ENCODE measurements at regions not wholly inside any gene's neighbourhood (a gene's known extent, or its start where the extent isn't known, plus 50 kb on each side); places are given as distances from the start of the nearest gene placed in this dataset.

- TF ChIP-seq REST (IDR thresholded peaks at IDR 0.05; ENCODE audit: insufficient read depth in 1 of 2, low read depth in 2 of 2, low read length in 2 of 2), result no peak
- no peak for TF ChIP-seq TAF1 (IDR thresholded peaks at IDR 0.05; ENCODE audit: borderline replicate concordance, insufficient read depth, low read length)
- TF ChIP-seq FOXP2 (optimal IDR thresholded peaks at IDR 0.05; ENCODE audit: borderline replicate concordance, extremely low read depth, extremely low read length, insufficient read depth), result no peak
- no peak for TF ChIP-seq POLR2AphosphoS5 (IDR thresholded peaks at IDR 0.05; ENCODE audit: low read depth, low read length)
These were observed 282.9 kb upstream of the MVB12B start for GRCh38 chr9:126043681-126044080.

All from PFSK-1 (cell line).